Glutamatergic neuron (in vitro differentiated cells): ENCODE measurements at regions not wholly inside any gene's neighbourhood (a gene's known extent, or its start where the extent isn't known, plus 50 kb on each side); places are given as distances from the start of the nearest gene placed in this dataset.

Source experiments
- DNase-seq: peaks from one replicate; pipeline ENCODE4 v3.0.0; 2022
- H3K27ac Mint-ChIP-seq: one replicate; pipeline ENCODE4 v1.8.0; 2020; ENCODE audit warnings: mild to moderate bottlenecking, mixed read lengths, inconsistent platforms; ENCODE audit not compliant: unreplicated experiment
- H3K27me3 Mint-ChIP-seq: one replicate; pipeline ENCODE4 v1.8.0; 2020; ENCODE audit warnings: mild to moderate bottlenecking, moderate library complexity, mixed read lengths, inconsistent platforms; ENCODE audit not compliant: unreplicated experiment
- H3K36me3 Mint-ChIP-seq: one replicate; pipeline ENCODE4 v1.8.0; 2020; ENCODE audit warnings: mild to moderate bottlenecking, mixed read lengths, inconsistent platforms; ENCODE audit not compliant: unreplicated experiment
- H3K4me1 Mint-ChIP-seq: one replicate; pipeline ENCODE4 v1.8.0; 2020; ENCODE audit warnings: mild to moderate bottlenecking, low read depth, mixed read lengths, inconsistent platforms; ENCODE audit not compliant: unreplicated experiment
- H3K4me3 Mint-ChIP-seq: one replicate; pipeline ENCODE4 v1.8.0; 2020; ENCODE audit warnings: mild to moderate bottlenecking, mixed read lengths, inconsistent platforms; ENCODE audit not compliant: unreplicated experiment
- H3K9me3 Mint-ChIP-seq: one replicate; pipeline ENCODE4 v1.8.0; 2020; ENCODE audit warnings: mild to moderate bottlenecking, moderate library complexity, mixed read lengths, inconsistent platforms; ENCODE audit not compliant: unreplicated experiment
- CTCF ChIP-seq: fragments of 200-600 bp; sonication (generic); IDR thresholded peaks from one replicate; pipeline ENCODE4 v1.5.0; 2021; ENCODE audit not compliant: partially characterized antibody, unreplicated experiment

- Mint-ChIP-seq H3K27ac (no peak overlapping the region), H3K9me3 (no peaks in the 10 kb centered on the region), H3K27me3 (no peaks in the 10 kb centered on the region), H3K4me1 (peaks cover 28% of the 10 kb centered on the region), H3K36me3 (no peaks in the 10 kb centered on the region), H3K4me3 (no peak overlapping the region)
- TF ChIP-seq CTCF = no peak
- no peak for DNase-seq
Observed at GRCh38 chr18:8997634-8998033, 104.9 kb upstream of the NDUFV2 start.

GRCh38 chr18:8998481-8999217 is 103.8 kb upstream of the NDUFV2 start:
- DNase-seq = no peak

GRCh38 chr18:8999872-9000271 is 102.6 kb upstream of the NDUFV2 start:
- peaks cover 2% of the 10 kb centered on the region for H3K9me3 Mint-ChIP-seq
- peaks cover 8% of the 10 kb centered on the region for H3K36me3 Mint-ChIP-seq
- TF ChIP-seq CTCF = no peak
- H3K4me1 Mint-ChIP-seq = peaks cover 28% of the 10 kb centered on the region
- no peak overlapping the region for H3K4me3 Mint-ChIP-seq
- H3K27me3 Mint-ChIP-seq = no peaks in the 10 kb centered on the region
- peak overlapping the region; percentile 7 for H3K27ac Mint-ChIP-seq
- peak; percentile 35 for DNase-seq

More at GRCh38 chr18:8998481-8999217, 103.8 kb upstream of the NDUFV2 start:
- H3K4me3 Mint-ChIP-seq = peak overlapping the region; percentile 13
- H3K36me3 Mint-ChIP-seq = peaks cover 8% of the 10 kb centered on the region
- no peak overlapping the region for H3K27ac Mint-ChIP-seq
- no peak for TF ChIP-seq CTCF
- peaks cover 28% of the 10 kb centered on the region for H3K4me1 Mint-ChIP-seq
- H3K9me3 Mint-ChIP-seq = peaks cover 2% of the 10 kb centered on the region
- no peaks in the 10 kb centered on the region for H3K27me3 Mint-ChIP-seq

- H3K4me3 Mint-ChIP-seq = peak overlapping the region; percentile 6
- H3K4me1 Mint-ChIP-seq = peaks cover 28% of the 10 kb centered on the region
- H3K27ac Mint-ChIP-seq = no peak overlapping the region
- H3K9me3 Mint-ChIP-seq = peaks cover 2% of the 10 kb centered on the region
- H3K36me3 Mint-ChIP-seq = peaks cover 8% of the 10 kb centered on the region
- DNase-seq = no peak
- TF ChIP-seq CTCF = no peak
- no peaks in the 10 kb centered on the region for H3K27me3 Mint-ChIP-seq
Observed at GRCh38 chr18:9000733-9001132, 101.8 kb upstream of the NDUFV2 start.

- DNase-seq = no peak
- Mint-ChIP-seq H3K4me3 (no peak overlapping the region), H3K4me1 (peaks cover 28% of the 10 kb centered on the region), H3K36me3 (peaks cover 8% of the 10 kb centered on the region), H3K9me3 (peaks cover 2% of the 10 kb centered on the region), H3K27me3 (no peaks in the 10 kb centered on the region), H3K27ac (no peak overlapping the region)
- TF ChIP-seq CTCF = no peak
Observed at GRCh38 chr18:9001209-9001608, 101.3 kb upstream of the NDUFV2 start.
